GM18868 (cell line): ENCODE measurements at regions not wholly inside any gene's neighbourhood (a gene's known extent, or its start where the extent isn't known, plus 50 kb on each side); places are given as distances from the start of the nearest gene placed in this dataset.

ENCODE experiments used
- ATAC-seq: cut with Tn5 transposase; IDR thresholded peaks from one replicate; pipeline ENCODE4 v1.9.1; 2021; ENCODE audit warnings: mild to moderate bottlenecking, moderate library complexity; ENCODE audit not compliant: unreplicated experiment

GRCh38 chr4:17068891-17069290 is 170.4 kb upstream of the LDB2 start:
- no peak for ATAC-seq

GRCh38 chr4:17068392-17068791 is 169.9 kb upstream of the LDB2 start:
- ATAC-seq: no peak

GRCh38 chr4:17066972-17067371 is 168.5 kb upstream of the LDB2 start:
- no peak for ATAC-seq

- no peak for ATAC-seq
Observed at GRCh38 chr4:17066236-17066635, 167.8 kb upstream of the LDB2 start.

GRCh38 chr4:17065821-17066220 is 167.4 kb upstream of the LDB2 start:
- ATAC-seq: no peak

GRCh38 chr4:17064959-17065358 is 166.5 kb upstream of the LDB2 start:
- no peak for ATAC-seq

GRCh38 chr4:17063888-17064287 is 165.4 kb upstream of the LDB2 start:
- ATAC-seq: no peak

GRCh38 chr4:17060230-17060629 is 161.8 kb upstream of the LDB2 start:
- ATAC-seq: no peak

GRCh38 chr4:17058916-17059741 is 160.7 kb upstream of the LDB2 start:
- ATAC-seq: no peak

- no peak for ATAC-seq
Observed at GRCh38 chr4:17058536-17058915, 160.1 kb upstream of the LDB2 start.

- no peak for ATAC-seq
Observed at GRCh38 chr4:17057035-17057434, 158.6 kb upstream of the LDB2 start.

GRCh38 chr4:17055788-17056187 is 157.3 kb upstream of the LDB2 start:
- no peak for ATAC-seq

GRCh38 chr4:17045866-17046265 is 147.4 kb upstream of the LDB2 start:
- ATAC-seq: no peak

GRCh38 chr4:17038510-17039176 is 140.2 kb upstream of the LDB2 start:
- ATAC-seq: no peak

GRCh38 chr4:17033768-17034181 is 135.3 kb upstream of the LDB2 start:
- no peak for ATAC-seq

GRCh38 chr4:17033025-17033767 is 134.8 kb upstream of the LDB2 start:
- ATAC-seq: no peak

GRCh38 chr4:17030543-17030942 is 132.1 kb upstream of the LDB2 start:
- no peak for ATAC-seq

GRCh38 chr4:17029964-17030363 is 131.5 kb upstream of the LDB2 start:
- ATAC-seq: no peak

- ATAC-seq: no peak
Observed at GRCh38 chr4:17029432-17029831, 131.0 kb upstream of the LDB2 start.

- no peak for ATAC-seq
Observed at GRCh38 chr4:17027495-17027894, 129.1 kb upstream of the LDB2 start.

GRCh38 chr4:17024425-17024824 is 126.0 kb upstream of the LDB2 start:
- ATAC-seq: no peak

- ATAC-seq: no peak
Observed at GRCh38 chr4:17020901-17021300, 122.5 kb upstream of the LDB2 start.
